ENCODE measurements at regions not wholly inside any gene's neighbourhood (a gene's known extent, or its start where the extent isn't known, plus 50 kb on each side); places are given as distances from the start of the nearest gene placed in this dataset.

DNA sequence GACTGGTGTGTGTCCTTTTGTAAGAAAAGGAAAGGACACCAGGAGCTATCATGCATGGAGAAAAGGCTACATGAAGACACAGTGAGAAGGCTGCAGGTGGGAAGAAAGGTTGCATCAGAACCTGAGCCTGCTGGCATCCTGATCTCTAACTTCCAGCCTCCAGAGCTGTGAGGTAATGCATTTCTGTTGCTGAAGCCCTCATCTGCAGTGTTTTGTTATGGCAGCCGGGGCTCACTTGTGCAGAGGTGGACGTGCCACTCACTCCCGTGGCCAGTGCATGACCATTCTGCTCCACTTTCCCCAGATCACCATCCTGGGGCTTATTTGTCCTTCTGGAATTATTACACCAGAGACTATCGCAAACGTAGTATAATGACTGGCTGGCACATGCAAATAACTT lies 155.3 kb downstream of the IRS2 start:
- Histone ChIP-seq H2AFZ (ENCODE audit: insufficient read depth, low read depth, low read length, poor library complexity, severe bottlenecking) (no peak overlapping the region), H3K4me1 (ENCODE audit: control insufficient read depth in 1 of 2, insufficient read depth in 2 of 2, low read length in 2 of 2) (peaks cover 7 to 8% of the 10 kb centered on the region in 2 donors), H3K27ac (ENCODE audit: low read depth in 1 of 2, low read length in 2 of 2) (no peak overlapping the region), H4K20me1 (ENCODE audit: insufficient read depth, low read length) (no peaks in the 10 kb centered on the region), H3K36me3 (replicated peaks in 1 of 2; ENCODE audit: control insufficient read depth in 1 of 2, insufficient read depth in 2 of 2, low read length in 2 of 2) (no peaks in the 10 kb centered on the region), H3K4me2 (replicated peaks; ENCODE audit: extremely low read depth, low read length, poor library complexity, severe bottlenecking) (no peak overlapping the region), H3K9ac (ENCODE audit: insufficient read depth, low read length, poor library complexity, severe bottlenecking) (no peak overlapping the region), H3K4me3 (replicated peaks in 1 of 3; ENCODE audit: low read depth in 2 of 3, low read length in 3 of 3) (no peak overlapping the region), H3K27me3 (ENCODE audit: control insufficient read depth in 2 of 2, insufficient read depth in 2 of 2, low read length in 2 of 2) (no peaks in the 10 kb centered on the region), H3K79me2 (ENCODE audit: insufficient read depth, low read length) (no peaks in the 10 kb centered on the region), H3K9me3 (replicated peaks in 1 of 2; ENCODE audit: control insufficient read depth in 1 of 2, insufficient read depth in 1 of 2, low read length in 2 of 2) (peaks cover 0 to 6% of the 10 kb centered on the region in 2 donors)
- Mint-ChIP-seq H3K4me1 (peaks cover 13% of the 10 kb centered on the region), H3K36me3 (peaks cover 0 to 5% of the 10 kb centered on the region in 2 donors), H3K4me3 (no peak overlapping the region), H3K27ac (no peak overlapping the region), H3K9me3 (peaks cover 10 to 26% (median 16%) of the 10 kb centered on the region in 7 donors), H3K27me3 (ENCODE audit: low read depth in 3 of 3) (peaks cover 0 to 4% (median 0%) of the 10 kb centered on the region in 3 donors)
- DNase-seq, result no peak
- WGBS (ENCODE audit: insufficient coverage), result 100% methylated on average over 1 of the region's 5 CpGs
- TF ChIP-seq, protein P1, sequence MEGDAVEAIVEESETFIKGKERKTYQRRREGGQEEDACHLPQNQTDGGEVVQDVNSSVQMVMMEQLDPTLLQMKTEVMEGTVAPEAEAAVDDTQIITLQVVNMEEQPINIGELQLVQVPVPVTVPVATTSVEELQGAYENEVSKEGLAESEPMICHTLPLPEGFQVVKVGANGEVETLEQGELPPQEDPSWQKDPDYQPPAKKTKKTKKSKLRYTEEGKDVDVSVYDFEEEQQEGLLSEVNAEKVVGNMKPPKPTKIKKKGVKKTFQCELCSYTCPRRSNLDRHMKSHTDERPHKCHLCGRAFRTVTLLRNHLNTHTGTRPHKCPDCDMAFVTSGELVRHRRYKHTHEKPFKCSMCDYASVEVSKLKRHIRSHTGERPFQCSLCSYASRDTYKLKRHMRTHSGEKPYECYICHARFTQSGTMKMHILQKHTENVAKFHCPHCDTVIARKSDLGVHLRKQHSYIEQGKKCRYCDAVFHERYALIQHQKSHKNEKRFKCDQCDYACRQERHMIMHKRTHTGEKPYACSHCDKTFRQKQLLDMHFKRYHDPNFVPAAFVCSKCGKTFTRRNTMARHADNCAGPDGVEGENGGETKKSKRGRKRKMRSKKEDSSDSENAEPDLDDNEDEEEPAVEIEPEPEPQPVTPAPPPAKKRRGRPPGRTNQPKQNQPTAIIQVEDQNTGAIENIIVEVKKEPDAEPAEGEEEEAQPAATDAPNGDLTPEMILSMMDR (IDR thresholded peaks at IDR 0.05), result no peak
- intact Hi-C loops (cut with micrococcal nuclease), result no loop called here

DNA sequence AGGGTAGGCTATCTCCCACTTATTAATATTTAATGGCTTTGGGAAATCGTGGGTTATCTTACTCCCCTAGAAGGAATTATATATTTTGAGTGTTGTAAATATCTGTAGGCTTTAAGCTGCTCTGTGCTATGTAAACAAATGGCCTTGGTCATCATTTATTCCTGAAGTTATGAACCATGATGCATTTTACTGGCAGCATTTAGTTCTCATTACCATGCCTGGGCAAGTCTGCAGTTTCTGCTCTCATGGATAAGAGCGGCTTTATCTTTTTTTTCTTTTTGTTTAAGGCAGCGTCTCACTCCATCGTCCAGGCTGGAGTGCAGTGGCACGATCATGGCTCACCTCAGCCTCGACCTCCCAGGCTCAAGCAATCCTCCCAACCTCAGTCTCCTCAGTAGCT lies 156.1 kb downstream of the IRS2 start:
- intact Hi-C loops (cut with micrococcal nuclease), result no loop called here
- Histone ChIP-seq H3K27me3 (ENCODE audit: control insufficient read depth in 2 of 2, insufficient read depth in 2 of 2, low read length in 2 of 2) (no peaks in the 10 kb centered on the region), H3K4me1 (ENCODE audit: control insufficient read depth in 1 of 2, insufficient read depth in 2 of 2, low read length in 2 of 2) (peaks cover 7 to 8% of the 10 kb centered on the region in 2 donors), H3K27ac (ENCODE audit: low read depth in 1 of 2, low read length in 2 of 2) (no peak overlapping the region), H4K20me1 (ENCODE audit: insufficient read depth, low read length) (no peaks in the 10 kb centered on the region), H3K79me2 (ENCODE audit: insufficient read depth, low read length) (no peaks in the 10 kb centered on the region), H3K9ac (ENCODE audit: insufficient read depth, low read length, poor library complexity, severe bottlenecking) (no peak overlapping the region), H2AFZ (ENCODE audit: insufficient read depth, low read depth, low read length, poor library complexity, severe bottlenecking) (no peak overlapping the region), H3K4me3 (replicated peaks in 1 of 3; ENCODE audit: low read depth in 2 of 3, low read length in 3 of 3) (no peak overlapping the region), H3K9me3 (replicated peaks in 1 of 2; ENCODE audit: control insufficient read depth in 1 of 2, insufficient read depth in 1 of 2, low read length in 2 of 2) (peaks cover 0 to 6% of the 10 kb centered on the region in 2 donors), H3K4me2 (replicated peaks; ENCODE audit: extremely low read depth, low read length, poor library complexity, severe bottlenecking) (no peak overlapping the region), H3K36me3 (replicated peaks in 1 of 2; ENCODE audit: control insufficient read depth in 1 of 2, insufficient read depth in 2 of 2, low read length in 2 of 2) (no peaks in the 10 kb centered on the region)
- H3K4me3 Mint-ChIP-seq, result no peak overlapping the region
- H3K36me3 Mint-ChIP-seq, result peaks cover 0 to 5% of the 10 kb centered on the region in 2 donors
- DNase-seq, result no peak
- TF ChIP-seq, protein P1 (IDR thresholded peaks at IDR 0.05), result no peak
- H3K9me3 Mint-ChIP-seq, result peaks cover 10 to 25% (median 14%) of the 10 kb centered on the region in 7 donors
- H3K27me3 Mint-ChIP-seq (ENCODE audit: low read depth in 3 of 3), result peaks cover 0 to 6% (median 0%) of the 10 kb centered on the region in 3 donors
- H3K27ac Mint-ChIP-seq, result no peak overlapping the region
- H3K4me1 Mint-ChIP-seq, result peaks cover 13% of the 10 kb centered on the region
- 95% methylated on average over 5 of the region's 6 CpGs for WGBS (ENCODE audit: insufficient coverage)

Measured in CD14-positive monocyte (primary cell).